H1 (cell line): ENCODE measurements at regions not wholly inside any gene's neighbourhood (a gene's known extent, or its start where the extent isn't known, plus 50 kb on each side); places are given as distances from the start of the nearest gene placed in this dataset.

ENCODE experiments used
- CTCF ChIA-PET: fragments of 300-600 bp; sonication (Branson Sonifier 250); formaldehyde crosslinking; loops from one replicate; lab custom pipeline; 2021; ENCODE audit not compliant: partially characterized antibody; lab: Charles Lee
- POLR2A ChIA-PET: fragments of 300-600 bp; sonication (Branson Sonifier 250); formaldehyde crosslinking; loops from one replicate; lab custom pipeline; 2021; ENCODE audit warnings: inconsistent platforms; ENCODE audit not compliant: partially characterized antibody; lab: Charles Lee
- DNase-seq, 2 experiments: peaks; one replicate each; pipeline versions ENCODE4 v3.0.0 to v3.0.0-alpha.2; 2010 to 2022; ENCODE audit warnings: low spot score in 2 of 2, low read depth in 1 of 2, mixed read lengths in 1 of 2
- FAIRE-seq: peaks from 2 replicates; lab custom pipeline; 2011; peaks lifted over from hg19 to GRCh38; lab: Jason Lieb, UNC
- H2AFZ ChIP-seq: 2 replicates; pipeline ENCODE4 v1.8.1; 2012; ENCODE audit warnings: low read length, inconsistent platforms
- H2AK5ac ChIP-seq: 2 replicates; pipeline ENCODE4 v1.6.1; 2013; ENCODE audit warnings: low read depth, low read length
- H2BK120ac ChIP-seq: replicated peaks from 2 replicates; pipeline ENCODE3; 2013; ENCODE audit warnings: low read depth, low read length, inconsistent platforms
- H2BK12ac ChIP-seq: 2 replicates; pipeline ENCODE4 v1.6.1; 2013; ENCODE audit warnings: low read depth, low read length
- H2BK15ac ChIP-seq: 2 replicates; pipeline ENCODE4 v1.6.1; 2013; ENCODE audit warnings: low read length
- H2BK20ac ChIP-seq: 2 replicates; pipeline ENCODE4 v1.6.1; 2013; ENCODE audit warnings: low read length
- H2BK5ac ChIP-seq: 2 replicates; pipeline ENCODE4 v1.6.1; 2013; ENCODE audit warnings: low read depth, low read length
- H3K14ac ChIP-seq: 2 replicates; pipeline ENCODE4 v1.6.1; 2013; ENCODE audit warnings: inconsistent platforms; ENCODE audit not compliant: insufficient read length
- H3K18ac ChIP-seq: 2 replicates; pipeline ENCODE4 v1.6.1; 2013; ENCODE audit warnings: low read length; ENCODE audit errors: extremely low read depth
- H3K23ac ChIP-seq: 2 replicates; pipeline ENCODE4 v1.6.1; 2013; ENCODE audit warnings: inconsistent platforms; ENCODE audit not compliant: insufficient read length
- H3K23me2 ChIP-seq: 2 replicates; pipeline ENCODE4 v1.6.1; 2013; ENCODE audit warnings: low read depth, low read length
- H3K27ac ChIP-seq: 2 replicates; pipeline ENCODE4 v1.6.1; 2011; ENCODE audit warnings: low read depth, low read length, inconsistent platforms
- H3K27me3 ChIP-seq, 4 experiments: replicated peaks in 1 of 4; 1 replicate in 1 of 4; 2 replicates in 3 of 4; pipeline versions ENCODE4 v1.6.1 to v1.8.1; 2011 to 2013; ENCODE audit warnings: low read length in 3 of 4, mild to moderate bottlenecking in 3 of 4, inconsistent platforms in 2 of 4, mixed read lengths in 2 of 4, moderate library complexity in 1 of 4; ENCODE audit not compliant: control insufficient read depth in 3 of 4, insufficient read depth in 3 of 4; ENCODE audit errors: extremely low read depth in 1 of 4
- H3K36me3 ChIP-seq, 4 experiments: 2 replicates each; pipeline versions ENCODE4 v1.6.1 to v1.8.1; 2011 to 2013; ENCODE audit warnings: mild to moderate bottlenecking in 4 of 4, low read length in 3 of 4, moderate library complexity in 2 of 4, control low read depth in 1 of 4, inconsistent platforms in 1 of 4; ENCODE audit not compliant: insufficient read depth in 4 of 4, control insufficient read depth in 2 of 4
- H3K4ac ChIP-seq: replicated peaks from 2 replicates; pipeline ENCODE3; 2013; ENCODE audit warnings: low read length, low read depth, mixed read lengths, inconsistent platforms; ENCODE audit not compliant: insufficient read length
- H3K4me1 ChIP-seq, 4 experiments: replicated peaks in 1 of 4; 1 replicate in 1 of 4; 2 replicates in 3 of 4; pipeline versions ENCODE4 v1.6.1 to v1.8.1; 2011 to 2013; ENCODE audit warnings: low read length in 3 of 4, inconsistent platforms in 2 of 4, mixed read lengths in 1 of 4; ENCODE audit not compliant: insufficient read depth in 4 of 4, control insufficient read depth in 3 of 4
- H3K4me2 ChIP-seq, 2 experiments: 2 replicates each; pipeline versions ENCODE4 v1.6.1 to v1.8.1; 2011 to 2013; ENCODE audit warnings: low read depth in 2 of 2, low read length in 2 of 2, control low read depth in 1 of 2, inconsistent platforms in 1 of 2, mild to moderate bottlenecking in 1 of 2; ENCODE audit not compliant: insufficient read depth in 1 of 2
- H3K4me3 ChIP-seq, 4 experiments: fragments of 200-600, 300-600 bp in 1 of 4; sonication (generic), shearing (Covaris generic), sonication (Bioruptor Twin) in 1 of 4; 2 replicates each; pipeline versions ENCODE4 v1.5.1 to v1.8.1; 2011 to 2016; ENCODE audit warnings: low read length in 4 of 4, low read depth in 3 of 4, control low read depth in 2 of 4, inconsistent platforms in 2 of 4, mild to moderate bottlenecking in 2 of 4, mixed read lengths in 1 of 4, moderate library complexity in 1 of 4; ENCODE audit not compliant: insufficient read depth in 2 of 4; ENCODE audit errors: extremely low read depth in 1 of 4
- H3K56ac ChIP-seq: replicated peaks from 2 replicates; pipeline ENCODE3; 2013; ENCODE audit warnings: low read depth, mild to moderate bottlenecking, mixed read lengths, low read length, inconsistent platforms; ENCODE audit not compliant: insufficient read length
- H3K79me1 ChIP-seq: 2 replicates; pipeline ENCODE4 v1.6.1; 2013; ENCODE audit warnings: low read depth, low read length, control low read depth
- H3K79me2 ChIP-seq, 2 experiments: 2 replicates each; pipeline versions ENCODE4 v1.6.1 to v1.8.1; 2012 to 2013; ENCODE audit warnings: low read length in 2 of 2, mild to moderate bottlenecking in 2 of 2, inconsistent platforms in 1 of 2; ENCODE audit not compliant: insufficient read depth in 2 of 2, control insufficient read depth in 1 of 2
- H3K9ac ChIP-seq, 4 experiments: replicated peaks in 1 of 4; 1 replicate in 1 of 4; 2 replicates in 3 of 4; pipeline versions ENCODE4 v1.6.1 to v1.8.1; 2011 to 2013; ENCODE audit warnings: low read depth in 3 of 4, low read length in 3 of 4, control low read depth in 2 of 4, mild to moderate bottlenecking in 2 of 4, moderate library complexity in 2 of 4, inconsistent platforms in 1 of 4; ENCODE audit errors: extremely low read depth in 1 of 4
- H3K9me3 ChIP-seq, 2 experiments: 2 replicates each; pipeline versions ENCODE4 v1.6.1 to v1.8.1; 2012 to 2013; ENCODE audit warnings: mild to moderate bottlenecking in 2 of 2, moderate library complexity in 2 of 2, control low read depth in 1 of 2, inconsistent platforms in 1 of 2, low read depth in 1 of 2, low read length in 1 of 2, mixed read lengths in 1 of 2; ENCODE audit not compliant: insufficient read depth in 2 of 2
- H4K20me1 ChIP-seq, 2 experiments: replicated peaks in 1 of 2; 2 replicates each; pipeline versions ENCODE3 to v1.8.1; 2011 to 2013; ENCODE audit warnings: inconsistent platforms in 2 of 2, low read length in 2 of 2, mild to moderate bottlenecking in 1 of 2; ENCODE audit not compliant: insufficient read depth in 2 of 2, control insufficient read depth in 1 of 2
- H4K5ac ChIP-seq: 2 replicates; pipeline ENCODE4 v1.6.1; 2013; ENCODE audit warnings: low read length, low read depth, mixed read lengths, inconsistent platforms; ENCODE audit not compliant: insufficient read length
- H4K8ac ChIP-seq: 2 replicates; pipeline ENCODE4 v1.8.0; 2013; ENCODE audit warnings: mild to moderate bottlenecking, moderate library complexity, low read length, inconsistent platforms; ENCODE audit not compliant: insufficient read depth; ENCODE audit errors: extremely low read depth
- H4K91ac ChIP-seq: replicated peaks from 2 replicates; pipeline ENCODE3; 2013; ENCODE audit warnings: low read length, mixed read lengths, inconsistent platforms; ENCODE audit not compliant: insufficient read length
- BACH1 ChIP-seq: IDR thresholded peaks from 2 replicates; pipeline ENCODE4 v1.6.1; 2012; ENCODE audit warnings: low read length, improper control_type of control experiment
- CEBPB ChIP-seq: IDR thresholded peaks from 2 replicates; pipeline ENCODE4 v1.6.1; 2012; ENCODE audit warnings: low read depth, low read length
- CREB1 ChIP-seq: IDR thresholded peaks from 2 replicates; pipeline ENCODE4 v1.6.1; 2012; ENCODE audit warnings: inconsistent platforms
- FOSL1 ChIP-seq: IDR thresholded peaks from 2 replicates; pipeline ENCODE4 v1.6.1; 2011; ENCODE audit warnings: mild to moderate bottlenecking, low read depth, low read length, moderate library complexity; ENCODE audit not compliant: insufficient read depth
- JUND ChIP-seq: IDR thresholded peaks from 2 replicates; pipeline ENCODE4 v1.6.1; 2011; ENCODE audit warnings: mild to moderate bottlenecking, improper control_type of control experiment, low read length
- MAX ChIP-seq: IDR thresholded peaks from 2 replicates; pipeline ENCODE4 v1.6.1; 2012; ENCODE audit warnings: inconsistent platforms
- PHF8 ChIP-seq: fragments of 200-600 bp; sonication (generic); conservative IDR thresholded peaks from 2 replicates; pipeline ENCODE4 v1.7.1; 2012; ENCODE audit warnings: low read depth, mild to moderate bottlenecking, inconsistent platforms, low read length, moderate library complexity
- RAD21 ChIP-seq, 2 experiments: IDR thresholded peaks in 1 of 2; conservative IDR thresholded peaks in 1 of 2; 2 replicates each; pipeline ENCODE4 v1.6.1; 2011; ENCODE audit warnings: low read depth in 2 of 2, low read length in 2 of 2, improper control_type of control experiment in 1 of 2, inconsistent platforms in 1 of 2, mild to moderate bottlenecking in 1 of 2, moderate library complexity in 1 of 2
- RNF2 ChIP-seq: fragments of 200-900, 300-1000 bp; sonication (generic); IDR thresholded peaks from 2 replicates; pipeline ENCODE4 v1.7.1; 2016; ENCODE audit warnings: borderline replicate concordance, low read depth, mild to moderate bottlenecking, antibody characterized with exemption, low read length; ENCODE audit not compliant: poor library complexity, severe bottlenecking; ENCODE audit errors: missing control alignments
- SRF ChIP-seq: IDR thresholded peaks from 2 replicates; pipeline ENCODE4 v1.6.1; 2011; ENCODE audit warnings: mild to moderate bottlenecking, low read depth, low read length, moderate library complexity
- YY1 ChIP-seq: IDR thresholded peaks from 2 replicates; pipeline ENCODE4 v1.6.1; 2011; ENCODE audit warnings: low read depth, mild to moderate bottlenecking, low read length
- WGBS, 2 experiments: shearing (Covaris generic) in 1 of 2; methylation state at CpG; one replicate each; pipeline versions ENCODE4 v1.1.6 to v1.1.7; 2013 to 2015; ENCODE audit warnings: low lambda C conversion rate in 2 of 2, mixed read lengths in 2 of 2, inconsistent platforms in 1 of 2, low coverage in 1 of 2, missing lambda C conversion rate in 1 of 2; ENCODE audit not compliant: insufficient replicate concordance in 2 of 2, insufficient coverage in 1 of 2, insufficient read length in 1 of 2; ENCODE audit errors: extremely low coverage in 1 of 2, missing lambda C conversion rate in 1 of 2; 5-methylcytosine and 5-hydroxymethylcytosine counted together

DNA sequence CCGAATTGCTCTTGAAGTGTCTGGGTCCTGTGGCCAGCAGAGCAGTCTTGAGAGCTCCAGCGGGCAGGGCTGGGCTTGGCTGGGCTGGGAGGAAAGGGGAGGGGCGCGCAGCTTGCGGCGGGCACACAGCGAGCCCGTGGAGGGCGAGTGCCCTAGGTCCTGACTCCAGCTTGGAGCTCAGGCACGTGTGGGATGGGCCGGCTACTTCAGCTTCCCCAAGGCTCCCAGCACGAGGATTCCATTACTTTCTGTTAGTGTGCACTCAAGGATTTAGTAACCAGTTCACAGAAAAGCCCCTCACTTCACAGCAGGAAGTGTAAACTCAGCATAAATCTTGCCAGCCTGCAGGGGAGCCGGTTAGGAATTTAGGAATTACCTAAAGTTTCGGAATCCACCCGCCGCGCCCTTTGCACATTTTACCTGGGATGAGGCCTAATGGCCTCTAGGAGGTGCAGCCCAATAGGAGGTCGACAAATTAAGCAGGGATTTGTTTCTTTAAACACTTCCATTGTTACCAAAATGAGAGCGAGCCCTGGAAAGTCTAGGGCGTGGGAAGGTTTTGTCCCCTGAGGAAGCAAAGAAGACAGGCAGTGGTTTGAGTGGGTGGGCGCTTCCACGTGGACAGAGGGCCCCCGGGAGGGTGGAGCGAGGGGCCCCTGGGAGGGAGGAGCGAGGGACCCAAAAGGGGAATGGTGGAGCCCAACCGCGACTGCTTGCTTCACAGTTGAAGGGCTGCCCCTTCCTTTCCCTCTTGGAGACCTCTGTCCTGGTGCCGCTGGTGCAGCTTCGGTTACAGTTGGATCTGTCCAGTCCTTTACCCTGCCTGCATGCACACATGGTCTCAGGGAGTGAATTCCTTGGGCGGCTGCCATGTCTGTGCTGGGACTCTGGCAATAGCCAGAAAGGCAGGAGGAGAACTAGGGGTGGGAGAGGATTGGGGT lies 93.3 kb downstream of the CTAGE1 start:
- FAIRE-seq (no peak), DNase-seq (peak in 1 of 2 experiments; percentile 67)
- Histone ChIP-seq H4K91ac (no peak overlapping the region), H2BK15ac (no peak overlapping the region), H3K18ac (no peak overlapping the region), H4K8ac (no peak overlapping the region), H3K27ac (no peak overlapping the region), H3K36me3 (no peaks in the 10 kb centered on the region), H2BK20ac (no peak overlapping the region), H3K4ac (no peak overlapping the region), H3K14ac (no peak overlapping the region), H3K9ac (no peak overlapping the region), H2BK120ac (no peak overlapping the region), H3K27me3 (peaks cover 0 to 17% (median 4%) of the 10 kb centered on the region in 4 experiments; a peak in 5 of 7 replicates), H3K23me2 (no peaks in the 10 kb centered on the region; the same call in 1 of the 2 replicates), H2BK12ac (no peak overlapping the region), H3K79me1 (no peaks in the 10 kb centered on the region), H3K79me2 (no peaks in the 10 kb centered on the region), H3K56ac (no peak overlapping the region), H2AFZ (peak overlapping the region; percentile 15), H3K23ac (no peak overlapping the region), H2BK5ac (no peak overlapping the region), H4K20me1 (no peaks in the 10 kb centered on the region), H3K9me3 (no peaks in the 10 kb centered on the region), H3K4me1 (peaks cover 0 to 7% (median 3%) of the 10 kb centered on the region in 4 experiments; a peak in 6 of 7 replicates), H2AK5ac (no peak overlapping the region), H3K4me2 (peak overlapping the region; percentile 76 to 82), H4K5ac (no peak overlapping the region), H3K4me3 (peak overlapping the region; percentile 27 to 52 (median 37); a peak in 6 of 8 replicates)
- ChIA-PET CTCF (interaction anchor here (0.6 to 1.9 kb wide), 11 partner anchors 9 to 396 kb away, joined by 3 to 8 read pairs (median 4); no protein-coding TSS in a partner anchor), POLR2A (no interaction called here)
- 14% methylated on average over 29 of the region's 30 CpGs; no CpG with 5 or more reads in 1 of the 2 experiments for WGBS, 2 experiments
- TF ChIP-seq JUND (no peak), PHF8 (no peak), FOSL1 (no peak), BACH1 (peak; percentile 63), SRF (no peak), MAX (peak; percentile 82), CEBPB (no peak), YY1 (0 out of 2 replicates have a peak, but pooled peaks have one; percentile 23), RAD21 (IDR thresholded peaks at IDR 0.05 in 1 of 2, conservative IDR thresholded peaks at IDR 0.05 in 1 of 2; ENCODE audit: low read depth in 2 of 2, low read length in 2 of 2) (peak in 1 of 2 experiments; percentile 19; a peak in 1 of 4 replicates), RNF2 (peak; percentile 36), CREB1 (no peak)
